Keratinocyte (primary cell): ENCODE measurements at regions not wholly inside any gene's neighbourhood (a gene's known extent, or its start where the extent isn't known, plus 50 kb on each side); places are given as distances from the start of the nearest gene placed in this dataset.

Experiments
- DNase-seq: peaks from one replicate; pipeline ENCODE4 v3.0.0-alpha.2; 2011; ENCODE audit warnings: low read depth, missing footprints, low spot score
- FAIRE-seq: peaks from 2 replicates; lab custom pipeline; 2011; peaks lifted over from hg19 to GRCh38; lab: Jason Lieb, UNC
- H2AFZ ChIP-seq: 2 replicates; pipeline ENCODE4 v1.6.0; 2012; ENCODE audit warnings: low read length, control low read depth, inconsistent platforms; ENCODE audit not compliant: control insufficient read depth
- H3K27ac ChIP-seq: 2 replicates; pipeline ENCODE4 v1.5.1; 2011; ENCODE audit warnings: low read length; ENCODE audit not compliant: control insufficient read depth, insufficient read depth
- H3K27me3 ChIP-seq: 3 replicates; pipeline ENCODE4 v1.6.0; 2011; ENCODE audit warnings: low read length; ENCODE audit not compliant: control insufficient read depth, insufficient read depth; ENCODE audit errors: extremely low read depth
- H3K36me3 ChIP-seq, 2 experiments: 2 replicates in 1 of 2; 3 replicates in 1 of 2; pipeline ENCODE4 v1.5.1; 2011; ENCODE audit warnings: low read length in 2 of 2, mild to moderate bottlenecking in 1 of 2; ENCODE audit not compliant: control insufficient read depth in 2 of 2, insufficient read depth in 2 of 2; ENCODE audit errors: extremely low read depth in 1 of 2
- H3K4me1 ChIP-seq: 3 replicates; pipeline ENCODE4 v1.5.1; 2011; ENCODE audit warnings: low read length; ENCODE audit not compliant: control insufficient read depth, insufficient read depth; ENCODE audit errors: extremely low read depth
- H3K4me2 ChIP-seq: 3 replicates; pipeline ENCODE4 v1.6.0; 2011; ENCODE audit warnings: low read depth, low read length; ENCODE audit not compliant: control insufficient read depth, insufficient read depth; ENCODE audit errors: extremely low read depth
- H3K4me3 ChIP-seq, 3 experiments: fragments of 200-600 bp in 1 of 3; sonication (generic) in 1 of 3; 2 replicates in 2 of 3; 3 replicates in 1 of 3; pipeline ENCODE4 v1.5.1; 2011 to 2016; ENCODE audit warnings: low read length in 3 of 3, mild to moderate bottlenecking in 3 of 3, control low read depth in 2 of 3, inconsistent platforms in 1 of 3, low read depth in 1 of 3, mixed read lengths in 1 of 3, mixed run types in 1 of 3, moderate library complexity in 1 of 3; ENCODE audit not compliant: control insufficient read depth in 2 of 3, insufficient read depth in 2 of 3; ENCODE audit errors: extremely low read depth in 1 of 3
- H3K79me2 ChIP-seq: 2 replicates; pipeline ENCODE4 v1.6.0; 2012; ENCODE audit warnings: low read length; ENCODE audit not compliant: control insufficient read depth, insufficient read depth
- H3K9ac ChIP-seq: 3 replicates; pipeline ENCODE4 v1.6.0; 2011; ENCODE audit warnings: low read length; ENCODE audit not compliant: control insufficient read depth, insufficient read depth; ENCODE audit errors: extremely low read depth
- H3K9me1 ChIP-seq: 3 replicates; pipeline ENCODE4 v1.6.0; 2011; ENCODE audit warnings: low read length; ENCODE audit not compliant: control insufficient read depth, insufficient read depth; ENCODE audit errors: extremely low read depth
- H3K9me3 ChIP-seq: 2 replicates; pipeline ENCODE4 v1.5.1; 2012; ENCODE audit warnings: low read depth, low read length; ENCODE audit not compliant: control insufficient read depth
- H4K20me1 ChIP-seq: 3 replicates; pipeline ENCODE4 v1.6.0; 2011; ENCODE audit warnings: low read length; ENCODE audit not compliant: control insufficient read depth, insufficient read depth; ENCODE audit errors: extremely low read depth
- EZH2 ChIP-seq: IDR thresholded peaks from one replicate; pipeline ENCODE4 v1.6.1; 2012; ENCODE audit warnings: inconsistent platforms, mild to moderate bottlenecking, low read length, moderate library complexity
- dilution Hi-C: fragments of 300-500 bp; cut with MboI; formaldehyde crosslinking; loops from one replicate; pipeline ENCODE4 v1.7.0; 2020; ENCODE audit warnings: low sequenced_read_pairs; ENCODE audit not compliant: extremely low pct_ligation_motif_present
- TF ChIP-seq, protein P1 (sequence below), 3 experiments: IDR thresholded peaks in 1 of 3; conservative IDR thresholded peaks in 1 of 3; optimal IDR thresholded peaks in 1 of 3; 2 replicates in 2 of 3; 3 replicates in 1 of 3; pipeline versions ENCODE3 to v1.5.1; 2011; ENCODE audit warnings: low read length in 3 of 3, mild to moderate bottlenecking in 3 of 3, moderate library complexity in 2 of 3, control low read depth in 1 of 3, inconsistent platforms in 1 of 3; ENCODE audit not compliant: insufficient read depth in 2 of 3; ENCODE audit errors: extremely low read depth in 1 of 3

DNA sequence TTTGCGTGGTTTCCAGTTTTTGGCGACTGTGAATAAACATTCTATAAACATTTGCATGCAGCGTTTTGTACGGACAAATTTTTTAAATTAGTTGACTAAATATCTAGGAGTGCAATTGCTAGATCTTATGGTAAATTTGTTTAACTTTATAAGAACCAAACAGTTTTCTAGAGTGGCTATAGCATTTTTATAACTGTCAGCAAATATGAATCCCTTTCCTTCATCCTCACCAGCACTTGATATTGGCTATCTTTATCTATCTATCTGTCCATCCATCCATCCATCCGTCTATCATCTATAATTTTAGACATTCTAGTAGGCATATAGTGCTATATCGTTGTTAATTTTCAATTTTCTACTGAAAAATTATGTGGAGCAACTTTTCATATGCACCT, 158.4 kb upstream of the CHRNA7 start:
- no peaks in the 10 kb centered on the region for H4K20me1 ChIP-seq
- no peak overlapping the region for H3K9ac ChIP-seq
- TF ChIP-seq, protein P1, sequence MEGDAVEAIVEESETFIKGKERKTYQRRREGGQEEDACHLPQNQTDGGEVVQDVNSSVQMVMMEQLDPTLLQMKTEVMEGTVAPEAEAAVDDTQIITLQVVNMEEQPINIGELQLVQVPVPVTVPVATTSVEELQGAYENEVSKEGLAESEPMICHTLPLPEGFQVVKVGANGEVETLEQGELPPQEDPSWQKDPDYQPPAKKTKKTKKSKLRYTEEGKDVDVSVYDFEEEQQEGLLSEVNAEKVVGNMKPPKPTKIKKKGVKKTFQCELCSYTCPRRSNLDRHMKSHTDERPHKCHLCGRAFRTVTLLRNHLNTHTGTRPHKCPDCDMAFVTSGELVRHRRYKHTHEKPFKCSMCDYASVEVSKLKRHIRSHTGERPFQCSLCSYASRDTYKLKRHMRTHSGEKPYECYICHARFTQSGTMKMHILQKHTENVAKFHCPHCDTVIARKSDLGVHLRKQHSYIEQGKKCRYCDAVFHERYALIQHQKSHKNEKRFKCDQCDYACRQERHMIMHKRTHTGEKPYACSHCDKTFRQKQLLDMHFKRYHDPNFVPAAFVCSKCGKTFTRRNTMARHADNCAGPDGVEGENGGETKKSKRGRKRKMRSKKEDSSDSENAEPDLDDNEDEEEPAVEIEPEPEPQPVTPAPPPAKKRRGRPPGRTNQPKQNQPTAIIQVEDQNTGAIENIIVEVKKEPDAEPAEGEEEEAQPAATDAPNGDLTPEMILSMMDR (optimal IDR thresholded peaks at IDR 0.05 in 1 of 3, IDR thresholded peaks at IDR 0.05 in 1 of 3, conservative IDR thresholded peaks at IDR 0.05 in 1 of 3; ENCODE audit: extremely low read depth in 1 of 3, insufficient read depth in 2 of 3, low read length in 3 of 3), result no peak
- no peak for TF ChIP-seq EZH2
- H3K27ac ChIP-seq, result no peak overlapping the region
- FAIRE-seq, result no peak
- peaks cover 8% of the 10 kb centered on the region for H3K27me3 ChIP-seq
- no peak overlapping the region for H2AFZ ChIP-seq
- H3K9me1 ChIP-seq, result no peaks in the 10 kb centered on the region
- DNase-seq, result no peak
- dilution Hi-C loops, result no loop called here
- no peaks in the 10 kb centered on the region for H3K4me1 ChIP-seq
- H3K4me3 ChIP-seq, result no peak overlapping the region
- H3K9me3 ChIP-seq, result no peaks in the 10 kb centered on the region
- H3K79me2 ChIP-seq, result no peaks in the 10 kb centered on the region
- no peak overlapping the region for H3K4me2 ChIP-seq
- H3K36me3 ChIP-seq, result no peaks in the 10 kb centered on the region

DNA sequence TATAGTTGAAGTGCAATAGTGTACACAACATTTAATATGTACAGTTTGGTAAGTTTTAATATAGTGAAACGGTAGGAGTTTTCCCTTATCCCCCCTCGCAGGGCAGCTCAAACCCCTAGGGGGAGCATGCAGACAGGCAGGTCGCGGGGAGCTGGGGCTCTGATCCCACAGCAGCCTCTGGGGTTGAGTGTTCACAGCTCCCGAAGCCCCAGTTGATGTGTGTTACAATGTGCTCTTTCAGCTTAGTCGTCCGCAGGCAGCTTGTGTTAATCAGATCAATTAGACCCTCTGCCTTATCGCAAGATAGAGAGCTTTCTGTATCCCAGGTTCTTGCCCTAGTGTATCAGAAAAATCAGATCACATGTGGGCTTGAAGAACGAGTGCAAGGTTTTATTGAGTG, 143.1 kb upstream of the CHRNA7 start:
- no peak for TF ChIP-seq EZH2
- TF ChIP-seq, protein P1 (optimal IDR thresholded peaks at IDR 0.05 in 1 of 3, IDR thresholded peaks at IDR 0.05 in 1 of 3, conservative IDR thresholded peaks at IDR 0.05 in 1 of 3; ENCODE audit: extremely low read depth in 1 of 3, insufficient read depth in 2 of 3, low read length in 3 of 3), result peak in 1 of 3 experiments; percentile 37
- no peak overlapping the region for H3K9ac ChIP-seq
- H2AFZ ChIP-seq, result no peak overlapping the region
- dilution Hi-C loops, result no loop called here
- no peaks in the 10 kb centered on the region for H3K9me3 ChIP-seq
- no peak overlapping the region for H3K27ac ChIP-seq
- no peaks in the 10 kb centered on the region for H3K9me1 ChIP-seq
- FAIRE-seq, result no peak
- H3K4me2 ChIP-seq, result no peak overlapping the region
- no peak overlapping the region for H3K4me3 ChIP-seq
- H3K27me3 ChIP-seq, result no peaks in the 10 kb centered on the region
- DNase-seq, result no peak
- H4K20me1 ChIP-seq, result no peaks in the 10 kb centered on the region
- no peaks in the 10 kb centered on the region for H3K79me2 ChIP-seq
- H3K36me3 ChIP-seq, result no peaks in the 10 kb centered on the region
- H3K4me1 ChIP-seq, result no peaks in the 10 kb centered on the region
